ENCODE measurements at regions not wholly inside any gene's neighbourhood (a gene's known extent, or its start where the extent isn't known, plus 50 kb on each side); places are given as distances from the start of the nearest gene placed in this dataset.

DNA sequence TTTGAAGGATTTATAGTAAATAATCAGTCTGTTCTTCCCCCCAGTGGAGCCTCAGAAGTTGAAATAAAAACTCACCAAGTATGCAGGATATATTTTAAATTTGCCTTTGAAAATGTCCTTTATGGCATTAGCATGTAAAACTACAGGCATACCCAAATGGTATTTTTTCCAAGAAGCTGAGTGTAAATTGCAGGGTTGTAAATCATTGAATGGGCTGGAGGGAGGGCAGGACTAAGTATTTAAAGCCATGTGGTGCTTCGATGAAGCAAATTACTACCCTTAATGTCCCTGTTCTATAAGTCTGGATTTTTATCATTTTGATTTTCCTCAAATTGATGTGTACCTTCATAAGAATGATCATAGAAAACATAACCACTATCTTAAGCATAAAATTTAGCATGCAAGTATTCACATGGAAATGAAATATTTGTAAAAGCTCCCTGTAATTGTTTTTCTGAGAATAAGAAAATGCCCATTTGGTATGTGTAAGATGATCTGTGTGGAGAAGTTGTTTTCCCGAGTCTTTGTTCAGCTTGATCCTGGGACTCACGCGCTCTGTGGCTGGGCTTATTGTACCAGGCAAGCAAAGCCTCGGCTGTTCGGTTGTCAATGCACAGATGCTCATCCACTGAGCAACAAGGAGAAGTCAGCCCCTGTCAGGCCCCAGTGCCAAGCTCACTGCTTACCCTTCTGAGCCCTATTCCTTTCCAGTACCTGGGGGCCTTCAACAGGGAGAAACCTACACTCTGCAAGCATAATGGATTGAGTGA is 66.7 kb downstream of the CD164 start:
- DNase-seq, result no peak

DNA sequence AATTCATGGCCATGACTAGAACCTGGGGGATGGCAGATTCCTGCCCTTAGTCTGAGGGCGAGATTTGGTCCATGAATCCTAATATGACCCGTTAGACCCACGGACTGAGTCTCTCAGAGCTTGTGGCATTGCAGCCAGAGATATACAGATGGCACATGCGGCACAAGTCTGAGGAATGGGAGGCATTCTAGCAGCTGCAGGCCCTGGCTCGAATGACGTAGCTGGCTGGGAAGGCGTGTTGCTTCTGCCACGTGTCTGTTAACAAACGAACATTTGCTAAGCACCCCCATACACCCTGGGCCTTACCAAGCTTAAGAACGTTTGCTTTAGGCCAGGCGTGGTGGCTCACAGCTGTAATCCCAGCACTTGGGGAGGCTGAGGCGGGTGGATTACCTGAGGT is 68.0 kb downstream of the CD164 start:
- DNase-seq, result no peak

GRCh38 chr6:109313139-109313538 is 69.1 kb downstream of the CD164 start:
- DNase-seq, result no peak

GRCh38 chr6:109311471-109311870 is 70.8 kb downstream of the CD164 start:
- DNase-seq, result no peak

- DNase-seq, result no peak
These were observed 72.3 kb downstream of the CD164 start for GRCh38 chr6:109309917-109310316.

GRCh38 chr6:109308018-109308492 is 74.2 kb downstream of the CD164 start:
- DNase-seq, result no peak

GRCh38 chr6:109306733-109307132 is 75.5 kb downstream of the CD164 start:
- no peak for DNase-seq

DNA sequence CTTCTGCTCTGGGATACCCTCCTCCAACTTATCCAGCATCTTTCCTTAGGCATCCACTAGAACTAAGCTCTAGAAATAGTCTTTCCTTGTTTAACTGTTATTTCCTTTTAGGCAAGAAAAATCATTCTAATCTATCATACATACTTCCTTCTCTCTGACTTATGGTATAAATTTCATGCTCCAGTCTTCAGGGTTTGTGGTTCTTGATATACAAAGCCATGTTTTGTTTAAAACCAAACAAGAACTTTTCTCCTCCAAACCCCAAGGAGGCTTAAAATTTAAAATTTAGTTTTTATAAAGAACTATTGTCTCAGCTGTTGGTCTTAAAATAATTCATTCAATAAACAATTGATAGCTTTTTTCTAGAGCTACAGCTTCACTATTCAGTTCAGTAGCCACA is 77.2 kb downstream of the CD164 start:
- no peak for DNase-seq

- no peak for DNase-seq
These were observed 77.8 kb downstream of the CD164 start for GRCh38 chr6:109304284-109305015.

- DNase-seq, result no peak
These were observed 78.5 kb downstream of the CD164 start for GRCh38 chr6:109303640-109304283.

- no peak for DNase-seq
These were observed 79.1 kb downstream of the CD164 start for GRCh38 chr6:109303164-109303563.

DNA sequence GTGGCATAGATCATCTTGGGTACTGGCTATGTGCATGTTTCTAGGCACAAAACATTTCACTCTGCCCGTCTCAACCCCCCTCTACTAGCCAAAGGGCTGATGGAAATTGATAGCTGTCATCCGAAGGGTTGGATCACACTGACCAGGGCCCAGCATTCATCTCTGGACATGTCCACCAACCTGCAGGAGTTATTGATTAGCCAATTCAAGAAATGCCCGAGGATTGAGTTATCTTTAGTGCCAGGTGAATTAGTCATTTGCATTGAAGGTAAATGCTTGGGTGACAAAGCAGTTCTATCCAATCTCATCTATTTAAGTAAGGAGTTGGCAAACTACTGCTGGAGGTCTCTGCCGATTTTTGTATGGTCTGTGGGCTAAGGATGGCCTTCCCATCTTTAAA is 80.1 kb downstream of the CD164 start:
- DNase-seq, result no peak

DNA sequence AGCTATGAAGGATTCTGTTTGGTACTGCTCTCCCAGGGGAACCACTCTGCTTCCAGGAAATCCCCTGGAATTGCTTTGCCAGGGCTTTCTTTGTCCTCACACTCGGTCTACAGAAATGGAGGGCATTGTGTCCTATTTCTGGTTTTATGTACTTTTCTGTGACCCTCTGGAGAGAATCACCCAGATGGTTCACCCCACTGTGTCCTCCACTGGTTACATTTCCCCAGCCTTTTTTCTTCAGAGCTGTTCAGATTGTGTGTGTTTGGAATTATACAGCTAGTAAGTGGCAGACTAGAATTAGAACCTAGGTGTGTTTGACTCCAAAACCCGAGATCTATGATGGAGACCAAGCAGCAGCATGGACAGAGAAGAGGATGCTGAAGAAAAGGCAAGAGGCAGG is 80.8 kb downstream of the CD164 start:
- DNase-seq, result no peak

- no peak for DNase-seq
These were observed 81.4 kb downstream of the CD164 start for GRCh38 chr6:109300874-109301273.

- DNase-seq, result no peak
These were observed 82.3 kb downstream of the CD164 start for GRCh38 chr6:109299776-109300564.

- DNase-seq, result no peak
These were observed 83.0 kb downstream of the CD164 start for GRCh38 chr6:109299265-109299607.

- DNase-seq, result no peak
These were observed 83.5 kb downstream of the CD164 start for GRCh38 chr6:109298605-109299264.

GRCh38 chr6:109297406-109298110 is 84.7 kb downstream of the CD164 start:
- no peak for DNase-seq

- no peak for DNase-seq
These were observed 85.3 kb downstream of the CD164 start for GRCh38 chr6:109296971-109297372.

GRCh38 chr6:109296452-109296851 is 85.8 kb downstream of the CD164 start:
- peak; percentile 42 for DNase-seq

- DNase-seq, result no peak
These were observed 86.5 kb downstream of the CD164 start for GRCh38 chr6:109295774-109296156.

All from NCI-H2107 (cell line).